ENCODE measurements at regions not wholly inside any gene's neighbourhood (a gene's known extent, or its start where the extent isn't known, plus 50 kb on each side); places are given as distances from the start of the nearest gene placed in this dataset.

GRCh38 chr5:173689737-173690360 lies 73.4 kb upstream of the BOD1 start:
- no peak for DNase-seq (ENCODE audit: low spot score)

DNA sequence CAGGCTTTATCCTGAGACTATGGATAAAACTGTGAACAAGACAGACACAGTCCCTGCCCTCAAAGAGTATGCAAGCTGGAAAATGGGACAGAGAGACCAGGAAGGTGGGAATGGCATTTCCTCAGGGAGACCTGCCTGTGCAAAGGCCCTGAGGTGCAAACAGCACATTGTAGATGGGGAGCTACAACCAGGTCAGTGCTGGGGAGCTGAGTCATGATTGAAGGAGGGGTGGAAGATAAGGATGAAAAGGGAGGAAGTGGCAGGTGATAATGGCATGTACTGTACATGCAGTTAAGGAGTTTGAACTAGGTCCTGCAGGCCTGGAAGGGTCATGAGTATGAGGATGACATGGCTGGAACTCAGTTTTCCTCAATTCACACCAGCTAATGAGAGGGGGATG lies 75.5 kb upstream of the BOD1 start:
- no peak for DNase-seq (ENCODE audit: low spot score)

- no peak for DNase-seq (ENCODE audit: low spot score)
Measured at GRCh38 chr5:173693670-173694069, 77.2 kb upstream of the BOD1 start.

DNA sequence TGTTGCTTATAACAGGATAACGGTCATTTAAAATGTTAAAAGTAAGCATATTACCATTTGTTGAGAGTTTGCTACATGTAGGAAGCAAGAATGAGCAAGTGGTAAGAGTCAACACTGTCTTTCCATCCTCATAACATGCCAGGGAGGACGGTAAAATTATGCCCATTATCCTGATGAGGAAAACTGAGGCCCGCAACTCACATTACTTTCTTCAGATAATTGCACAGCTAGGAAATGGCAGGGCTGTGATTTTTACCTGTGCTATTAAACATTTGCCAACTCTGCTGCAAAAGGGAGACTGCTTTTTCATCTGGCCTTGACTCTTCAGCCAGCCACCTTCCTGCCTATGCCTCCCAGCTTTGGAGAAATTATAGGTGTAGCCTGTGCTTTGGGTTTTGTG lies 79.8 kb upstream of the BOD1 start:
- no peak for DNase-seq (ENCODE audit: low spot score)

DNA sequence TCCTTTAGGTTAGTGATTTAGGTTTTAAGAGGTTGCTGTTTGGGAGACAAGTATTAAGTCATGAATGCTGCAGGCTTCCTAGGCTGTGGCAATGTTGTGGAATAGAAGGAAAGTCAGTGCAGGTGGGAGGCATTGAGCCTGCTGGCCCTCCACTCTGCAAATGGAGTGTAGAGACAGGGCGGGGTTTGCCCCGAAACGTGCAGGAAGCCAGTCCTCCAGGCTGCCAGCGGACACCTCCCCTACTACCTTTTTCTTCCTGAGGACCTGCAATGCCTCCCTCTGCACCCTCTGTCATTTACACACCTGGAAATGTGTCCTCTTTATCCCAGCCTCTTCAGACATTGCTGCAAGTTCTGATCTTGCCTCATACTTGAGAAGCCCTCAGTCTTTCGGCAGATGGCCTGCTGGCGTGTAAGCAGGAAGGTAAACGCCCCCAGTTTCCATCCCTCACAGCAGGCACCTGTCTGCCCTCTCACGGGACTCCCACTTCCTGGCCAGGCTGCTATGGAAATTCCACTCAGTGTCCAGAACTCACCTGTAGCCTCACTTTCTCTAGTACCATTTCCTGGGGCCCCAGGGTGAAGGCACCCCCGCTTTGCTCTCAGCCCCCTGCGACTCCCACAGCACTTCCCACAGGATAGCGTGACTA lies 81.6 kb upstream of the BOD1 start:
- no peak for DNase-seq (ENCODE audit: low spot score)

DNA sequence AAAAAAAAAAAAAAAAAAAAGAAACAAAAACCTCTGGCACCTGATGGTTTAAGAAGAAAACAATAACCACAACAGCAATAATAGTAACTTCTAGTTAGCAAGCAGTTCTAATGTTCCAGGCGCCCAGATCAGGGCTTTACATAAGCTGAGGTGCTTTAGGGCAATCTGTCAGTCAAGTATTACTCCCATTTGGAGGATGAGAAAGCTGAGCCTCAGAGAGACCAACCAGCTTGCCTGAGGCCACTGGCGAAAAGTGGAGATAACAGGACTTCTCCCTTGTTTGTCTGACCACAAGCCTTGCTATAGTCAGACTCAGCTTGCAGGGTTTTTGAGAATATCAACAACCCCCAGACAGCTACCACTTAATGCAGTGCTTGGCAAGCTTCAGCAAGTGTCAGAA lies 83.5 kb upstream of the BOD1 start:
- no peak for DNase-seq (ENCODE audit: low spot score)

- no peak for DNase-seq (ENCODE audit: low spot score)
Measured at GRCh38 chr5:173703466-173703865, 87.0 kb upstream of the BOD1 start.

- no peak for DNase-seq (ENCODE audit: low spot score)
Measured at GRCh38 chr5:173704615-173705511, 88.4 kb upstream of the BOD1 start.

- no peak for DNase-seq (ENCODE audit: low spot score)
Measured at GRCh38 chr5:173705512-173706044, 89.1 kb upstream of the BOD1 start.

GRCh38 chr5:173706700-173707099 lies 90.2 kb upstream of the BOD1 start:
- DNase-seq (ENCODE audit: low spot score): no peak

- peak; percentile 92 for DNase-seq (ENCODE audit: low spot score)
Measured at GRCh38 chr5:173707392-173707791, 90.9 kb upstream of the BOD1 start.

GRCh38 chr5:173709145-173709544 lies 92.7 kb upstream of the BOD1 start:
- DNase-seq (ENCODE audit: low spot score): no peak

GRCh38 chr5:173709761-173710160 lies 93.3 kb upstream of the BOD1 start:
- no peak for DNase-seq (ENCODE audit: low spot score)

DNA sequence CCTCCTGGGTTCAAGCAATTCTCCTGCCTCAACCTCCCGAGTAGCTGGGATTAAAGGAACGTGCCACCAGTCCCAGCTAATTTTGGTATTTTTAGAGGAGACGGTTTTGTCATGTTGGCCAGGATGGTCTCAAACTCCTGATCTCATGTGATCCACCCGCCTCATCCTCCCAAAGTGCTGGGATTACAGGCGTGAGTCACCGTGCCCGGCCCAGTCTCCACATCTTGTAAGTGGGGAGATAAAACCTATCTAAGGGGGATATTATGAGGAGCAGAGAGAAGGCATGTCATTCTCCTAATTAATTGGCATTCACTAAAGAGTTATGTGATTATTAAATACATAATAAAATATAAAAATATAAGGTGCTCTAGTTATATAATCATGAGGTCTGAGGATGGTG lies 94.1 kb upstream of the BOD1 start:
- no peak for DNase-seq (ENCODE audit: low spot score)

GRCh38 chr5:173711466-173711865 lies 95.0 kb upstream of the BOD1 start:
- DNase-seq (ENCODE audit: low spot score): no peak

DNA sequence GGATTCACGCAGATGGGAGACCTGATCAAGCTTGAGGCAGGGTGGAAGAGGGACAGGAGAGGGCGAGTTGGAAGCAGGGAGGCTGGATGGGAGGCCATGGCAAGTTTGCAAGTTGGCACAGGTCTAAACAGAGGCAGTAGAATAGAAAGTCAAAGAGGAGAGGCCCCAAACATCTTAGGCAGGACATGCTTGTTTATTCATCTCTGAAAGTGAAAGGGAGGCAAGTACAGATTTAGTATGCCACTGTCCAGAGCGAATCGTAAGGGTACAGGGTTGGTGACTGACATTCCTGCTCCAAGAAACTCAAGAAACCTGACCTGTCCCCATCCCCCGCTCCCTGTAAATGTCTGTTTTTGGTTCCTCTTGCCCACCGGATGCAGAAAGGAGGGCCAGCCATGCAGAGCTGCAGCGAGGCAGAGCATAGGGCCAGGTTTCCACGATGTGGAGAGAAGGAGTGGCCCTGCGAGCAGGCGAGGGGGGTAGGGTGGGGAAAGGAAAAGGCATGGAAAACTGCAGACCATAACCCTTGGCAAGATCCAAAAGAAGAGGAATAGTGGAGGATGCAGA lies 96.2 kb upstream of the BOD1 start:
- no peak for DNase-seq (ENCODE audit: low spot score)

GRCh38 chr5:173714551-173715428 lies 98.3 kb upstream of the BOD1 start:
- DNase-seq (ENCODE audit: low spot score): peak; percentile 72

DNA sequence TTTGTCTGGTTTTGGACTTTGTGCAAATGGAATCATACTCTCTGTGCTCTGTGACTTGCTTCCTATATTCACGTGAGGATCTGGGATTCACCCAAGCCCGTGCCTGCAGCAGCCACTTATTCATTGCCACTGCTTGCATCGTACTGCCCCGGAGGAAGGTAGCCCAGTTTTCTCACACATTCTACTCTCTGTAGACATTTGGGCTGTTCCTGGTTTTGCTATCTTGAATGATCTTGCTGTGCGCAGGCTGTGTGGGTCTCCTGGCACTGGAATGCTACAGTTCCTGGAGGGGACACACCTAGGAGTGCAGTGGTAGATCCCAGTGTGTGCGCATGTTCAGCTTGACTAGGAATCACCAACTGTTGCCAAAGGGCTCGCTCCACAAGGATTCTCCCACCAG lies 99.2 kb upstream of the BOD1 start:
- DNase-seq (ENCODE audit: low spot score): no peak

DNA sequence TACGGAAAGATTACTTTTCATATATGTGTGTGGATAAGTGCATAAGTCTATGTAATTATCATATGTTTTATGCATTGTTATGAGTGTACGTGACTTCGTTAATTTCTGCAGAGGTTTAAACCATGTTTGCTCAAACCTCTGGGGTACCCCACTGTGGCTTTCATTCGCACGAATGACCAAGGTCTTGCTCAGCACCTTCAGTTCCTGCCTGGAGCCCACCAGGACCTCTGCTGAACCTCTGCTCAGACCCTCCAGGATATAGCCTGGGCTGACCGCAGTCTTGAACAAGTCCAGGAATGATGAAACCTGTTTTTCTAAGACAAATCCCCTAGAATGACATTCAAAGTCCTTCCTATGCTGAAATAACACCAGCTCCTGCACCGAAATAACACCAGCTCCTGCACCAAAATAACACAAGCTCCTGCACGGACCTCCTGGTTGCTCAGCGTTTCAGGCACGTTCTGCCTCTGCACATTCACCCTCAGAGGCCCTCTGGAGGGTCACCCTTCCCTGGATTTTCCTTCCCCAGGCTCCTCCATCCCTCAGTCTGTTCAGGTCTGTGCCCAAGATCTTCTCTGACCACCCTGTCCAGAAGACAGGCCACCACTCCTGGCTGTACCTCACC lies 99.7 kb upstream of the BOD1 start:
- no peak for DNase-seq (ENCODE audit: low spot score)

DNA sequence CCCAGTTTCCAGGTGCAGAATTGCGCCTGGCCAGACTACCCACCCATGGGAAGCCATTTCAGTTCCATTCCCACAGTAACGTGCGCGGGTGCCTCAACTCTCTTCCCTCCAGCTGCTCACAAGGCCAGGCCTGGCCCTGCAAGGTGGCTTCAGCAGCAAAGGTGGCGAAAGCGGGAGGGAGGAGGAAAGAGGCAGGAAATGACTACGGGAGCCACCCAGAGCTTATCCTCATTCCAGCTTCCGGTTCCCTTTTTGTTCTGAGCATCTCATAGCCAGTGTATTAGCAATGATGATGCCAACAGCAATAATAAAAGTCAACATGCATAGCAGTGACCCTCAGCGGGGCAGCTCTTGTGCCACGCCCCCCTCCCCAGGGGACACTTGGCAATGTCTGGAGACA lies 101.5 kb upstream of the BOD1 start:
- no peak for DNase-seq (ENCODE audit: low spot score)

GRCh38 chr5:173718469-173718868 lies 102.0 kb upstream of the BOD1 start:
- no peak for DNase-seq (ENCODE audit: low spot score)
